ENCODE measurements at regions not wholly inside any gene's neighbourhood (a gene's known extent, or its start where the extent isn't known, plus 50 kb on each side); places are given as distances from the start of the nearest gene placed in this dataset.
A peak's percentile ranks its signal among the peaks of the same experiment; 100 is the strongest.
"Not testable (repeated sequence)": the region's sequence is repeated elsewhere in the genome, so short reads cannot be mapped to it uniquely, and the experiment has no call there.

DNA sequence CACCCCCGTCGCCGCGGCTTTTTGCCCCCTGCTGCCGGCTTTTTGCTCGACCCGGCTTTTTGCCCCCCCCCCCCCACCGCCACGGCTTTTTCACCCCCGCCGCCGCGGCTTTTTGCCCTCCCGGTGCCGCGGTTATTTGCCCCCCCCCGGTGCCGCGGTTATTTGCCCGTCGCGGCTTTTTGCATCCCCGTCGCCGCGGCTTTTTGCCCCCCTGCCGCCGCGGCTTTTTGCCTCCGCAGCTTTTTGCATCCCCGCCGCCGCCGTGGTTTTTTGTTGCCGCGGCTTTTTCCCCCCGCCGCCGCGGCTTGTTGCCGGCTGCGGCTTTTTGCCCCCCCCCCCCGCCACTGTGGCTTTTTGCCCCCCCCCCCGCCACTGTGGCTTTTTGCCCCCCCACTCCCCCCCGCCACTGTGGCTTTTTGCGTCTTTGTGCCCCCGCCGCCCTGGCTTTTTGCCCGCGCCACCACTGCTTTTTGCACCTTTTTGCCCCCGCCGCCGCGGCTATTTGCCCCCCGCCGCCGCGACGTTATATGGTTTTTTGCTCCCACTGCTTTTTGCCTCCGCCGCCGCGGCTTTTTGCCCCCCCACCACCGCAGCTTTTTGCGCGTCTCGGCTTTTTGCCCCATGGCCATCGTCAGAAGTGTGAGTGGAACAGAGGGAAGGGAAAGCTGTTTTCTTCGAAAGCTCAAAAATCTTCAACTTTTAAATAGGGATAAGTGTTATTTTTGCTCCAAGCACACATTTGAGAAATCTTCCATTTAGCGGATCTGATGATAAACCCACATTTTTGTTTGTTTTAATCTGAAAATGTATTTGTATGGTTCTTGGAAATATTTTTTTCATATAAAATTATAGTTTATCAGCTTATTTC lies 2787.6 kb downstream of the RPIA start:
- in situ Hi-C loops (cut with HindIII; ENCODE audit: low pct_ligation_motif_present, low pct_unique_long_range_greater_than_20kb, low sequenced_read_pairs); DNase-seq: not testable (repeated sequence)

DNA sequence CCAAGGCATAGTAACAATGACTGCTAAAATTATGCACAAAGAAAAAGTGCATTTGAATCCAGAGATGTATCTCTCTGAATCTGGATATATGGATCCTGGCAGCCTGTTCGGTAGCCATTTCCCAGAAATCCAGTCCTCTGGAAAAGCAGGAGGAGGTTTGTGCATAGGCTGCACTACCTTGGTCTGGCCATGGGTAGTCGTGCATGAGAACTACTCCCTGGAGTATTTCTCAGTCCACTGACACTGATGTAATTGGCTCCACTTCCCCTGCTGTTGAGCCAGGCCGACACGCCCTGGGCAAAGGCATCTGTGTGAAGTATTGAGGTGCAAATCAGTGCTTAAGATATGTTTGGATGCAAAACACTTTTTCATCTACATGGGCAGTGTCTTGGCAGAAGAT lies 2793.8 kb downstream of the RPIA start:
- DNase-seq; in situ Hi-C loops (cut with HindIII; ENCODE audit: low pct_ligation_motif_present, low pct_unique_long_range_greater_than_20kb, low sequenced_read_pairs): not testable (repeated sequence)

DNA sequence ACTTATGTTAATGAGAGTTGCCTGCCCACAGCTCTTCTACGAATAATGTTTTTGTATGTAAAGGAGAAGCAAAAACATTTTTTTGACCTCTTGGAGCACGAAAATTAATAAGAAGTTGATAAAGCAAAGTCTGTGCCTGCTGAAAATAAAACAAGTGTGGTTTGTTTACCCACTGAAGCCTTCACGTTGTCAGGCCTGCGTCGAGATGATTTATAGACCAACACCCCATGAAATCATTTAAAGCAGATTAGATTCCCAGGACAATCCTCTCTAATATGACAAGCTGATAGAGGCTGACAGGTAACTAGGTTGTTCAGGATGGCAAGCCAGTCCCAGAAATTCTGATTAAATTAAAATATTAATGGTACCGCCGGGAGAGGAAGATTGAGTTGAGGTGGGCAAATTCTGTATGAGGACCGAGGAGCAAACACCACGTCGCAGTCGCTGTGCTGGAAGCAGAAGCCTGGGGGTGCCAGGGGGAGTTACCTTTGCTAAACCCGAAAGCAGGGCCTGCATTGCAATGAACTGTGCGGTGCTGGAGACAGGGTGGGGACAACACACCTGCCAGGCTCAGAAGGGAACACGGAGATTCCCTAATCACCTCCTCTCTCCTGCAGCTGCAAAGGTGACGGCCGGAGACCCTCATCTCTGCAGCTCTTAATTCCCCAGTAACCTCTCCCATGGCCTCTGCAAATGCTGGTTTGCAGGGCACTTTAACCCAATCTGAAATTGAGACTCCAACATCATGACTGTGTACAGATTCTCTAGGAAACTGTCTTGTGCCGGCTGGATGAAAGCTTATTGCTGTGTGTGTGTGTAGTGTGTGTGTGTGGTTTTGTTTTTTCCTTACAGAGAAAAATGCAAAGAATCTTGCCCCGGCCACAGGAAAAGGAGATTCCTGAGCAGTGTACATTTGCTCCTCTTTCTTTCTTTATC lies 2805.9 kb downstream of the RPIA start:
- in situ Hi-C loops (cut with HindIII; ENCODE audit: low pct_ligation_motif_present, low pct_unique_long_range_greater_than_20kb, low sequenced_read_pairs) = not testable (repeated sequence)
- peak; percentile 0 for DNase-seq

DNA sequence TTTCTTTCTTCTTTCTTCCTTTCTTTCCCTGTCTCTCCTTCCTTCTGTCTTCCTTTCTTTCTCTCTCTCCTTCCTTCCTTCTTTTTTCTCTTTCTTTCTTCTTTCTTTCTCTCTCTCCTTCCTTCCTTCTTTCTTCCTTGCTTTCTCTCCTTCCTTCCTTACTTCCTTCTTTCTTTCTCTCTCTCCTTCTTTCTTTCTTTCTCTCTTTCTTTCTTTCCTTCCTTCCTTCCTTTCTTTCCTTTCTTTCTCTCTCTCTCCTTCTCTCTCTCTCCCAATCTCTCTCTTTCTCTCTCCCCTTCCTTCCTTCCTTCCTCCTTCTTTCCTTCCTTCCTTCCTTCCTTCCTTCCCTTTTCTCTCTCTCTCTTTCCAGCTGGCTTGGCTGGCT lies 2806.6 kb downstream of the RPIA start:
- in situ Hi-C loops (cut with HindIII; ENCODE audit: low pct_ligation_motif_present, low pct_unique_long_range_greater_than_20kb, low sequenced_read_pairs); DNase-seq: not testable (repeated sequence)

DNA sequence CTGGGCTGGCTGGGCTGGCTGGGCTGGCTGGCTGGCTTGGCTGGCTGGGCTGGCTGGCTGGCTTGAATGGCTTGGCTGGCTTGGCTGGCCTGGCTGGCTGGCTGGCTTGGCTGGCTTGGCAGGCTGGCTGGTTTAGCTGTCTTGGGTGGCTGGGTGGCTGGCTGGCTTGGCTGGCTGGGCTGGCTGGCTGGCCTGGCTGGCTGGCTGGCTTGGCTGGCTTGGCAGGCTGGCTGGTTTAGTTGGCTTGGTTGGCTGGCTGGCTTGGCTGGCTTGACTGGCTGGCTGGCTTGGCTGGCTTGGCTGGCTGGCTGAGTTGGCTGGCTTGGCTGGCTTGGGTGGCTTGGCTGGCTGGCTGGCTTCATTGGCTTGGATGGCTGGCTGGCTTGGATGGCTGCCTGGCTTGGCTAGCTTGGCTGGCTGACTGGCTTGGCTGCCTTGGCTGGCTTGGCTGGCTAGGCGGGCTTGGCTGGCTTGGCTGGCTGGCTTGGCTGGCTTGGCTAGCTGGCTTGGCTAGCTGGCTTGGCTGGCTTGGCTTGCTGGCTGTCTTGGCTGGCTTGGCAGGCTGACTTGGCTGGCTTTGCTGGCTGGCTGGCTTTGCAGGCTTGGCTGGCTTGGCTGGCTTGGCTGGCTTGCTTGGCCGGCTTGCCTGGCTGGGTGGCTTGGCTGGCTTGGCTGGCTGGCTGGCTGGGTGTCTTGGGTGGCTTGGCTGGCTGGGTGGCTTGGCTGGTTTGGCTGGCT lies 2807.2 kb downstream of the RPIA start:
- DNase-seq; in situ Hi-C loops (cut with HindIII; ENCODE audit: low pct_ligation_motif_present, low pct_unique_long_range_greater_than_20kb, low sequenced_read_pairs): not testable (repeated sequence)

DNA sequence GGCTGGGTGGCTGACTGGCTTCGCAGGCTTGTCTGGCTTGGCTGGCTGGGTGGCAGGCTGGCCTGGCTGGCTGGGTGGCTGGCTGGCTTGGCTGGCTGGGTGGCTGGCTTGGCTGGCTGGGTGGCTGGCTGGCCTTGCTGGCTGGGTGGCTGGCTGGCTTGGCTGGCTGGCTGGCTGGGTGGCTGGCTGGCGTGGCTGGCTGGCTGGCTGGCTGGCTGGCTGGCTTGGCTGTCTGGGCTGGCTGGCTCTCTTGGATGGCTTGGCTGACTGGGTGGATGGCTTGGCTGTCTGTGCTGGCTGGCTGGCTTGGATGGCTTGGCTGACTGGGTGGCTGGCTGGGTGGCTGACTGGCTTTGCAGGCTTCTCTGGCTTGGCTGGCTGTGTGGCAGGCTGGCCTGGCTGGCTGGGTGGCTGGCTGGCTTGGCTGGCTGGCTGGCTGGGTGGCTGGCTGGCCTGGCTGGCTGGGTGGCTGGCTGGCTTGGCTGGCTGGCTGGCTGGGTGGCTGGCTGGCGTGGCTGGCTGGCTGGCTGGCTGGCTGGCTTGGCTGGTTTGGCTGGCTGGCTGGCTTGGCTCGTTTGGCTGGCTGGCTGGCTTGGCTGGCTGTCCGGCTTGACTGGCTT lies 2808.1 kb downstream of the RPIA start:
- DNase-seq; in situ Hi-C loops (cut with HindIII; ENCODE audit: low pct_ligation_motif_present, low pct_unique_long_range_greater_than_20kb, low sequenced_read_pairs): not testable (repeated sequence)

DNA sequence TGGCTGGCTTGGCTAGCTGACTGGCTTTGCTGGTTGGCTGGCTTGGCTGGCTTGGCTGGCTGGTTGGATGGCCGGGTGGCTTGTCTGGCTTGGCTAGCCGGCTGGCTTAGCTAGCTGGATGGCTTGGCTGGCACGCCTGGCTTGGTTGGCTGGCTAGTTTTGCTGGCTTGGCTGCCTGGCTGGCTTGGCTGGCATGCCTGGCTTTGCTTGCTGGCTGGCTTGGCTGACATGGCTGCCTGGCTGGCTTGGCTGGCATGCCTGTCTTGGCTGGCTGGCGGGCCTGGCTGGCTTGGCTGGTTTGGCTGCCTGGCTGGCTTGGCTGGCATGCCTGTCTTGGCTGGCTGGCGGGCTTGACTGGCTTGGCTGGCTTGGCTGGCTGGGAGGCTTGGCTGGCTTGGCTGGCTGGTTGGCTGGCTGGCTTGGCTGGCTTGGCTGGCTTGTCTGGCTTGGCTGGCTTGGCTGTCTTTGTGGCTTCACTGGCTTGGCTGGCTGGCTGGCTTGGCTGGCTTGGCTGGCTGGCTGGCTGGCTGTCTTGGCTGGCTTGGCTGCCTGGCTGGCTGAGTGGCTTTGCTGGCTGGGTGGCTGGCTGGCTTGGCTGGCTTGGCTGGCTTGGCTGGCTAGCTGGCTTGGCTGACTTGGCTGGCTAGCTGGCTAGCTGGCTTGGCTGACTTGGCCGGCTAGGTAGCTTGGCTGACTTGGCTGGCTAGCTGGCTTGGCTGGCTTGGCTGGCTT lies 2808.9 kb downstream of the RPIA start:
- DNase-seq; in situ Hi-C loops (cut with HindIII; ENCODE audit: low pct_ligation_motif_present, low pct_unique_long_range_greater_than_20kb, low sequenced_read_pairs): not testable (repeated sequence)

DNA sequence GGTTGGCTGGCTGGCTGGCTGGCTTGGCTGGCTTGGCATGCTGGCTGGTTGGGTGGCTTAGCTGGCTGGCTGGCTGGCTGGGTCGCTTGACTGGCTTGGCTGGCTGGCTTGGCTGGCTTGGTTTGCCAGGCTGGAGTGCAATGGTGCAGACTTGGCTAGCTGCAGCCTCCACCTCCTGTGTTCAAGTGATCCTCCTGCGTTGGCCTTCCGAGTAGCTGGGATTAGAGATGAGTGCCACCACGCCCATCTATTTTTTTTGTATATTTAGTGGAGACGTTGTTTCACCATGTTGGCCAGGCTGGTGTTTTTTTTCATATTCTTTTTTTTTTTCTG lies 2809.5 kb downstream of the RPIA start:
- DNase-seq; in situ Hi-C loops (cut with HindIII; ENCODE audit: low pct_ligation_motif_present, low pct_unique_long_range_greater_than_20kb, low sequenced_read_pairs): not testable (repeated sequence)

DNA sequence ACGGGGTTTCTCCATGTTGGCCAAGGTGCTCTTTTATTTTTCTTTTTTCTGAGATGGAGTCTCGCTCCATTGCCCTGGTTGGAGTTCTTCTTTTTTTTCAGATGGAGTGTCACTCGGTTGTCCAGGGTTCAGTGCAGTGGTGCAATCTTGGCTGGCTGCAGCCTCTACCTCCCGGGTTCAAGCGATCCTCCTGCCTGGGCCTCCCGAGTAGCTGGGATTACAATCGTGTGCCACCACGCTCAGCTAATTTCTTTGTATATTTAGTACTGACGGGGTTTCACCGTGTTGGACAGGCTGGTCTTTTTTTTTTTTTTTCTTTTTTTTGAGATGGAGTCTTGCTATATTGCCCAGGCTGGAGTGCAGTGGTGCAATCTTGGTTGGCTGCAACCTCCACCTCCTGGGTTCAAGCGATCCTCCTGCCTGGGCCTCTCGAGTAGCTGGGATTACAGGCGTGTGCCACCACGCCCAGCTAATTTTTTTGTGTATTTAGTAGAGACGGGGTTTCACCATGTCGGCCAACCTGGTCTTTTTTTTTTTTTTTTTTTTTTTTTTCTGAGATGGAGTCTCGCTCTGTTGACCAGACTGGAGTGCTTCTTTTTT lies 2810.1 kb downstream of the RPIA start:
- DNase-seq; in situ Hi-C loops (cut with HindIII; ENCODE audit: low pct_ligation_motif_present, low pct_unique_long_range_greater_than_20kb, low sequenced_read_pairs): not testable (repeated sequence)

DNA sequence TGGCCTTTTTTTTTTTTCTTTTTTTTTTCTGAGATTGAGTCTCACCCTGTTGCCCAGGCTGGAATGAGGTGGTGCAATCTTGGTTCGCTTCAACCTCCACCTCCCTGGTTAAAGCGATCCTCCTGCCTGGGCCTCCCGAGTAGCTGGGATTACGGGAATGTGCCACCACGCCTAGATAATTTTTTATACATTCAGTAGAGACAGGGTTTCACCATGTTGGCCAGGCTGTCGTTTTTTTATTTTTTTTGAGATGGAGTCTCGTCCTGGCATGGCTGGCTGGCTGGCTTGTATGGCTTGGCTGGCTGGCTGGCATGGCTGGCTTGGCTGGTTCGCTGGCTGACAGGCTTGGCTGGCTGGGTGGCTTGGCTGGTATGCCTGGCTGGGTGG lies 2812.1 kb downstream of the RPIA start:
- in situ Hi-C loops (cut with HindIII; ENCODE audit: low pct_ligation_motif_present, low pct_unique_long_range_greater_than_20kb, low sequenced_read_pairs); DNase-seq: not testable (repeated sequence)

DNA sequence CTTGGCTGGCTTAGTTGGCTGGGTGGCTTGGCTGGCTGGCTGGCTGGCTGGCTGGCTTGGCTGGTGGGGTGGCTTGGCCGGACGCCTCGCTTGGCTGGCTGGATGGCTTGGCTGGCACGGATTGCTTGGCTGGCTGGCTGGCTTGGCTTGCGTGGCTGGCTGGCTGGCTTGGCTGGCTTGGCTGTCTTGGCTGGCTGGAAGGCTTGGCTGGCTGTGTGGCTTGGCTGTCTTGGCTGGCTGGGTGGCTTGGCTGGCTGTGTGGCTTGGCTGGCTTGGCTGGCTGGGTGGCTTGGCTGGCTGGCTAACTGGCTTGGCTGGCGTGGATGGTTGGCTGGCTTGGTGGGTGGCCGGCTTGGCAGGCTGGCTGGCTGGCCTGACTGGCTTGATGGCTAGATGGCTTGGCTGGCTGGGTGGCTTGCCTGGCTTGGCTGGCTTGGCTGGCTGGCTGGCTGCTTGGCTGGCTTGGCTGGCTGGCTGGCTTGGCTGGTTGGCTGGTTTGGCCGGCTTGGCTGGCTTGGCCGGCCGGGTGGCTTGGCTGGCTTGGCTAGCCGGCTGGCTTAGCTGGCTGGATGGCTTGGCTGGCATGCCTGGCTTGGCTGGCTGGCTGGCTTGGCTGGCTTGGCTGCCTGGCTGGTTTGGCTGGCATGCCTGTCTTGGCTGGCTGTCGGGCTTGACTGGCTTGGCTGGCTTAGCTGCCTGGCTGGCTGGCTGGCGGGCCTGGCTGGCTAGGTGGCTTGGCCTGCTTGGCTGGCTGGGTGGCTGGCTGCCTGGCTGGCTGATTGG lies 2812.7 kb downstream of the RPIA start:
- DNase-seq; in situ Hi-C loops (cut with HindIII; ENCODE audit: low pct_ligation_motif_present, low pct_unique_long_range_greater_than_20kb, low sequenced_read_pairs): not testable (repeated sequence)

DNA sequence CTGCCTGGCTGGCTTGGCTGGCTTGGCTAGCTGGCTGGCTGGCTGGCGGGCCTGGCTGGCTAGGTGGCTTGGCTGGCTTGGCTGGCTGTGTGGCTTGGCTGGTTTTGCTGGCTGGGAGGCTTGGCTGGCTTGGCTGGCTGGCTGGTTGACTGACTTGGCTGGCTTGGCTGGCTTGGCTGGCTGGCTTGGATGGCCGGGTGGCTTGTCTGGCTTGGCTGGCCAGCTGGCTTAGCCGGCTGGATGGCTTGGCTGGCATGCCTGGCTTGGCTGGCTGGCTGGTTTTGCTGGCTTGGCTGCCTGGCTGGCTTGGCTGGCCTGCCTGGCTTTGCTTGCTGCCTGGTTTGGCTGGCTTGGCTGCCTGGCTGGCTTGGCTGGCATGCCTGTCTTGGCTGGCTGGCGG lies 2817.3 kb downstream of the RPIA start:
- in situ Hi-C loops (cut with HindIII; ENCODE audit: low pct_ligation_motif_present, low pct_unique_long_range_greater_than_20kb, low sequenced_read_pairs); DNase-seq: not testable (repeated sequence)

DNA sequence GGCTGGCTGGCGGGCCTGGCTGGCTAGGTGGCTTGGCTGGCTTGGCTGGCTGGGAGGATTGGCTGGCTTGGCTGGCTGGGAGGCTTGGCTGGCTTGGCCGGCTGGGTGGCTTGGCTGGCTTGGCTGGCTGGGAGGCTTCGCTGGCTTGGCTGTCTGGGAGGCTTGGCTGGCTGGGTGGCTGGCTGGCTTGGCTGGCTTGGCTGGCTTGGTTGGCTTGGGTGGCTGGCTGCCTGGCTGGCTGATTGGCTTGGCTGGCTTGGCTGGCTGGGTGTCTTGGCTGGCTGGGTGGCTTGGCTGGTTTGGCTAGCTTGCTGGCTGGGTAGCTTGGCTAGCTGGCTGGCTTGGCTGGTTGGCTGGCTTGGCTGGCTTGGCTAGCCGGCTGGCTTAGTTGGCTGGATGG lies 2817.8 kb downstream of the RPIA start:
- DNase-seq; in situ Hi-C loops (cut with HindIII; ENCODE audit: low pct_ligation_motif_present, low pct_unique_long_range_greater_than_20kb, low sequenced_read_pairs): not testable (repeated sequence)

DNA sequence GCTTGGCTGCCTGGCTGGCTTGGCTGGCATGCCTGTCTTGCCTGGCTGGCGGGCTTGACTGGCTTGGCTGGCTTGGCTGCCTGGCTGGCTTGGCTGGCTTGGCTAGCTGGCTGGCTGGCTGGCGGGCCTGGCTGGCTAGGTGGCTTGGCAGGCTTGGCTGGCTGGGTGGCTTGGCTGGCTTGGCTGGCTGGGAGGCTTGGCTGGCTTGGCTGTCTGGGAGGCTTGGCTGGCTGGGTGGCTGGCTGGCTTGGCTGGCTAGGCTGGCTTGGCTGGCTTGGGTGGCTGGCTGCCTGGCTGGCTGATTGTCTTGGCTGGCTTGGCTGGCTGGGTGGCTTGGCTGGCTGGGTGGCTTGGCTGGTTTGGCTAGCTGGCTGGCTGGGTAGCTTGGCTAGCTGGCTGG lies 2819.7 kb downstream of the RPIA start:
- DNase-seq; in situ Hi-C loops (cut with HindIII; ENCODE audit: low pct_ligation_motif_present, low pct_unique_long_range_greater_than_20kb, low sequenced_read_pairs): not testable (repeated sequence)

DNA sequence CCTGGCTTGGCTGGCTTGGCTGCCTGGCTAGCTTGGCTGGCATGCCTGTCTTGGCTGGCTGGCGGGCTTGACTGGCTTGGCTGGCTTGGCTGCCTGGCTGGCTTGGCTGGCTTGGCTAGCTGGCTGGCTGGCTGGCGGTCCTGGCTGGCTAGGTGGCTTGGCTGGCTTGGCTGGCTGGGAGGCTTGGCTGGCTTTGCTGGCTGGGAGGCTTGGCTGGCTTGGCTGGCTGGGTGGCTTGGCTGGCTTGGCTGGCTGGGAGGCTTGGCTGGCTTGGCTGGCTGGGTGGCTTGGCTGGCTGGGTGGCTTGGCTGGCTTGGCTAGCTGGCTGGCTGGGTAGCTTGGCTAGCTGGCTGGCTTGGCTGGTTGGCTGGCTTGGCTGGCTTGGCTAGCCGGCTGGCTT lies 2824.5 kb downstream of the RPIA start:
- in situ Hi-C loops (cut with HindIII; ENCODE audit: low pct_ligation_motif_present, low pct_unique_long_range_greater_than_20kb, low sequenced_read_pairs) = not testable (repeated sequence)

DNA sequence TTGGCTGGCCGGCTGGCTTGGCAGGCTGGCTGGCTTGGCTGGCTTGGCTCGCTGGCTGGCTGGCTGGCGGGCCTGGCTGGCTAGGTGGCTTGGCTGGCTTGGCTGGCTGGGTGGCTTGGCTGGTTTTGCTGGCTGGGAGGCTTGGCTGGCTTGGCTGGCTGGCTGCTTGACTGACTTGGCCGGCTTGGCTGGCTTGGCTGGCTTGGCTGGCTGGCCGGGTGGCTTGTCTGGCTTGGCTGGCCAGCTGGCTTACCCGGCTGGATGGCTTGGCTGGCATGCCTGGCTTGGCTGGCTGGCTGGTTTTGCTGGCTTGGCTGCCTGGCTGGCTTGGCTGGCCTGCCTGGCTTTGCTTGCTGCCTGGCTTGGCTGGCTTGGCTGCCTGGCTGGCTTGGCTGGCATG lies 2825.2 kb downstream of the RPIA start:
- DNase-seq; in situ Hi-C loops (cut with HindIII; ENCODE audit: low pct_ligation_motif_present, low pct_unique_long_range_greater_than_20kb, low sequenced_read_pairs): not testable (repeated sequence)

More for the DNA sequence above, 2824.5 kb downstream of the RPIA start:
- DNase-seq = not testable (repeated sequence)

DNA sequence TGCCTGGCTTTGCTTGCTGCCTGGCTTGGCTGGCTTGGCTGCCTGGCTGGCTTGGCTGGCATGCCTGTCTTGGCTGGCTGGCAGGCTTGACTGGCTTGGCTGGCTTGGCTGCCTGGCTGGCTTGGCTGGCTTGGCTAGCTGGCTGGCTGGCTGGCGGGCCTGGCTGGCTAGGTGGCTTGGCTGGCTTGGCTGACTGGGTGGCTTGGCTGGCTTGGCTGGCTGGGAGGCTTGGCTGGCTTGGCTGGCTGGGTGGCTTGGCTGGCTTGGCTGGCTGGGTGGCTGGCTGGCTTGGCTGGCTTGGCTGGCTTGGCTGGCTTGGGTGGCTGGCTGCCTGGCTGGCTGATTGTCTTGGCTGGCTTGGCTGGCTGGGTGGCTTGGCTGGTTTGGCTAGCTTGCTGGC lies 2826.4 kb downstream of the RPIA start:
- in situ Hi-C loops (cut with HindIII; ENCODE audit: low pct_ligation_motif_present, low pct_unique_long_range_greater_than_20kb, low sequenced_read_pairs) = not testable (repeated sequence)

More for the DNA sequence above, 2826.4 kb downstream of the RPIA start:
- not testable (repeated sequence) for DNase-seq

Measured in ACHN (cell line).